H9 (cell line): ENCODE measurements at regions not wholly inside any gene's neighbourhood (a gene's known extent, or its start where the extent isn't known, plus 50 kb on each side); places are given as distances from the start of the nearest gene placed in this dataset.

Experiments used
- DNase-seq: peaks from one replicate; pipeline ENCODE4 v3.0.0-alpha.2; 2017
- H2AFZ ChIP-seq: one replicate; pipeline ENCODE4 v1.6.1; 2013; ENCODE audit warnings: mild to moderate bottlenecking, low read length, control low read depth, moderate library complexity
- H2AK5ac ChIP-seq: 2 replicates; pipeline ENCODE4 v1.6.1; 2013; ENCODE audit warnings: low read length, control low read depth, mixed read lengths; ENCODE audit not compliant: insufficient read length
- H2BK120ac ChIP-seq: one replicate; pipeline ENCODE4 v1.6.1; 2013; ENCODE audit warnings: low read depth, mild to moderate bottlenecking, low read length, control low read depth, inconsistent platforms; ENCODE audit not compliant: poor library complexity, severe bottlenecking
- H2BK12ac ChIP-seq: 2 replicates; pipeline ENCODE4 v1.6.1; 2013; ENCODE audit warnings: low read length, control low read depth, mixed read lengths, low read depth; ENCODE audit not compliant: insufficient read length
- H2BK15ac ChIP-seq: 2 replicates; pipeline ENCODE4 v1.6.1; 2013; ENCODE audit warnings: low read depth, low read length, control low read depth
- H2BK20ac ChIP-seq: one replicate; pipeline ENCODE4 v1.6.1; 2013; ENCODE audit warnings: low read depth, mild to moderate bottlenecking, low read length, control low read depth, inconsistent platforms; ENCODE audit not compliant: poor library complexity, severe bottlenecking
- H2BK5ac ChIP-seq: 2 replicates; pipeline ENCODE4 v1.6.1; 2013; ENCODE audit warnings: low read length, control low read depth, mixed read lengths; ENCODE audit not compliant: insufficient read length
- H3K14ac ChIP-seq: 2 replicates; pipeline ENCODE4 v1.6.1; 2013; ENCODE audit warnings: low read length, control low read depth; ENCODE audit not compliant: insufficient read depth
- H3K18ac ChIP-seq: 2 replicates; pipeline ENCODE4 v1.6.1; 2013; ENCODE audit warnings: low read depth, mild to moderate bottlenecking, mixed read lengths, low read length, control low read depth; ENCODE audit not compliant: insufficient read length
- H3K23ac ChIP-seq: 2 replicates; pipeline ENCODE4 v1.6.1; 2013; ENCODE audit warnings: low read length, control low read depth, mixed read lengths, low read depth; ENCODE audit not compliant: insufficient read length
- H3K23me2 ChIP-seq: 2 replicates; pipeline ENCODE4 v1.6.1; 2013; ENCODE audit warnings: low read depth, mild to moderate bottlenecking, mixed read lengths, low read length, control low read depth; ENCODE audit not compliant: insufficient read length, poor library complexity, severe bottlenecking
- H3K27ac ChIP-seq: 2 replicates; pipeline ENCODE4 v1.5.1; 2013; ENCODE audit warnings: low read length, control low read depth, mixed read lengths, low read depth; ENCODE audit not compliant: insufficient read length
- H3K27me3 ChIP-seq: 2 replicates; pipeline ENCODE4 v1.6.1; 2013; ENCODE audit warnings: low read length, control low read depth, inconsistent platforms; ENCODE audit not compliant: insufficient read depth
- H3K4ac ChIP-seq: 2 replicates; pipeline ENCODE4 v1.6.1; 2013; ENCODE audit warnings: low read depth, mild to moderate bottlenecking, control low read depth, inconsistent platforms, low read length, moderate library complexity
- H3K4me1 ChIP-seq: 2 replicates; pipeline ENCODE4 v1.6.1; 2013; ENCODE audit warnings: low read length, control low read depth, inconsistent platforms; ENCODE audit not compliant: insufficient read depth
- H3K4me2 ChIP-seq: 2 replicates; pipeline ENCODE4 v1.6.1; 2013; ENCODE audit warnings: low read length, control low read depth, mixed read lengths; ENCODE audit not compliant: insufficient read length, insufficient read depth
- H3K56ac ChIP-seq: 2 replicates; pipeline ENCODE4 v1.6.1; 2013; ENCODE audit warnings: low read depth, mild to moderate bottlenecking, mixed read lengths, low read length, control low read depth; ENCODE audit not compliant: insufficient read length
- H3K79me1 ChIP-seq: 2 replicates; pipeline ENCODE4 v1.6.1; 2013; ENCODE audit warnings: low read depth, mild to moderate bottlenecking, moderate library complexity, low read length, control low read depth, inconsistent platforms; ENCODE audit not compliant: insufficient read depth, poor library complexity, severe bottlenecking
- H3K79me2 ChIP-seq: 2 replicates; pipeline ENCODE4 v1.6.1; 2013; ENCODE audit warnings: low read length, control low read depth, inconsistent platforms; ENCODE audit not compliant: insufficient read depth
- H3K9ac ChIP-seq: 2 replicates; pipeline ENCODE4 v1.6.1; 2013; ENCODE audit warnings: low read length, control low read depth, mixed read lengths; ENCODE audit not compliant: insufficient read length; ENCODE audit errors: extremely low read depth
- H3K9me3 ChIP-seq: one replicate; pipeline ENCODE4 v1.6.1; 2013; ENCODE audit warnings: low read depth, low read length, inconsistent platforms; ENCODE audit not compliant: control insufficient read depth
- H3T11ph ChIP-seq: one replicate; pipeline ENCODE4 v1.6.1; 2013; ENCODE audit warnings: mild to moderate bottlenecking, low read length, control low read depth, inconsistent platforms
- H4K20me1 ChIP-seq: one replicate; pipeline ENCODE4 v1.6.1; 2013; ENCODE audit not compliant: control insufficient read depth, insufficient read length, insufficient read depth
- H4K5ac ChIP-seq: 2 replicates; pipeline ENCODE4 v1.6.1; 2013; ENCODE audit warnings: low read depth, mild to moderate bottlenecking, mixed read lengths, low read length, control low read depth; ENCODE audit not compliant: insufficient read length
- H4K8ac ChIP-seq: replicated peaks from 2 replicates; pipeline ENCODE4 v1.6.1; 2013; ENCODE audit warnings: low read length, control low read depth, mixed read lengths, low read depth; ENCODE audit not compliant: insufficient read length
- H4K91ac ChIP-seq: 2 replicates; pipeline ENCODE4 v1.6.1; 2013; ENCODE audit warnings: low read depth, mild to moderate bottlenecking, moderate library complexity, mixed read lengths, low read length, control low read depth; ENCODE audit not compliant: insufficient read length
- H3K27ac Mint-ChIP-seq, 3 experiments: 2 replicates in 2 of 3; 3 replicates in 1 of 3; pipeline ENCODE4 v1.8.0; 2020 to 2021; ENCODE audit warnings: mixed read lengths in 3 of 3, mild to moderate bottlenecking in 1 of 3, moderate library complexity in 1 of 3
- H3K27me3 Mint-ChIP-seq: 2 replicates; pipeline ENCODE4 v1.8.0; 2021; ENCODE audit warnings: low read depth, mild to moderate bottlenecking, moderate library complexity, mixed read lengths
- H3K36me3 Mint-ChIP-seq, 3 experiments: 2 replicates in 2 of 3; 3 replicates in 1 of 3; pipeline ENCODE4 v1.8.0; 2020 to 2021; ENCODE audit warnings: low read depth in 3 of 3, mixed read lengths in 3 of 3; ENCODE audit not compliant: insufficient read depth in 1 of 3
- H3K4me1 Mint-ChIP-seq, 2 experiments: 2 replicates each; pipeline ENCODE4 v1.8.0; 2020; ENCODE audit warnings: mixed read lengths in 2 of 2
- H3K4me3 Mint-ChIP-seq, 2 experiments: 2 replicates in 1 of 2; 3 replicates in 1 of 2; pipeline ENCODE4 v1.8.0; 2020 to 2021; ENCODE audit warnings: mild to moderate bottlenecking in 2 of 2, mixed read lengths in 2 of 2, moderate library complexity in 1 of 2
- H3K9me3 Mint-ChIP-seq, 2 experiments: 2 replicates in 1 of 2; 3 replicates in 1 of 2; pipeline ENCODE4 v1.8.0; 2020; ENCODE audit warnings: mild to moderate bottlenecking in 2 of 2, mixed read lengths in 2 of 2, moderate library complexity in 1 of 2
- CTCF ChIP-seq: fragments of 200-600 bp; sonication (generic); conservative IDR thresholded peaks from 3 replicates; pipeline ENCODE4 v1.8.0; 2021; ENCODE audit warnings: antibody characterized with exemption, mild to moderate bottlenecking
- whole genome bisulfite sequencing: extraction: QIAGEN DNeasy Blood & Tissue Kit; methylation state at CpG from one replicate; pipeline ENCODE4 v1.1.7; 2013; ENCODE audit warnings: missing lambda C conversion rate, low lambda C conversion rate, mixed read lengths; ENCODE audit not compliant: insufficient read length; ENCODE audit errors: extremely low coverage; 5-methylcytosine and 5-hydroxymethylcytosine counted together

GRCh38 chr6:102746941-102747340 lies 1353.4 kb downstream of the GRIK2 start:
- Histone ChIP-seq H2BK5ac (no peak overlapping the region), H3K27me3 (no peaks in the 10 kb centered on the region), H3K23ac (no peak overlapping the region), H2BK20ac (no peak overlapping the region), H4K20me1 (no peaks in the 10 kb centered on the region), H3K4me2 (no peak overlapping the region), H3K79me1 (no peaks in the 10 kb centered on the region), H3K4me1 (peaks cover 3% of the 10 kb centered on the region; the same call in 1 of the 2 replicates), H3K9me3 (no peaks in the 10 kb centered on the region), H3K79me2 (no peaks in the 10 kb centered on the region), H2AFZ (no peak overlapping the region), H2BK15ac (no peak overlapping the region), H2AK5ac (no peak overlapping the region), H3K14ac (no peak overlapping the region), H2BK12ac (no peak overlapping the region), H3K9ac (no peak overlapping the region), H4K5ac (no peak overlapping the region), H3T11ph (no peak overlapping the region), H3K56ac (no peak overlapping the region), H3K18ac (no peak overlapping the region), H3K4ac (no peak overlapping the region), H4K91ac (no peak overlapping the region), H4K8ac (no peak overlapping the region), H3K23me2 (no peaks in the 10 kb centered on the region), H3K27ac (no peak overlapping the region), H2BK120ac (no peak overlapping the region)
- Mint-ChIP-seq H3K27me3 (no peaks in the 10 kb centered on the region), H3K4me1 (peaks cover 15 to 16% of the 10 kb centered on the region in 2 experiments), H3K36me3 (no peaks in the 10 kb centered on the region), H3K4me3 (no peak overlapping the region), H3K27ac (no peak overlapping the region), H3K9me3 (no peaks in the 10 kb centered on the region)
- no CpG with 5 or more reads among the region's 5 CpGs for WGBS
- no peak for TF ChIP-seq CTCF
- no peak for DNase-seq
